ENCODE measurements at regions not wholly inside any gene's neighbourhood (a gene's known extent, or its start where the extent isn't known, plus 50 kb on each side); places are given as distances from the start of the nearest gene placed in this dataset.

DNA sequence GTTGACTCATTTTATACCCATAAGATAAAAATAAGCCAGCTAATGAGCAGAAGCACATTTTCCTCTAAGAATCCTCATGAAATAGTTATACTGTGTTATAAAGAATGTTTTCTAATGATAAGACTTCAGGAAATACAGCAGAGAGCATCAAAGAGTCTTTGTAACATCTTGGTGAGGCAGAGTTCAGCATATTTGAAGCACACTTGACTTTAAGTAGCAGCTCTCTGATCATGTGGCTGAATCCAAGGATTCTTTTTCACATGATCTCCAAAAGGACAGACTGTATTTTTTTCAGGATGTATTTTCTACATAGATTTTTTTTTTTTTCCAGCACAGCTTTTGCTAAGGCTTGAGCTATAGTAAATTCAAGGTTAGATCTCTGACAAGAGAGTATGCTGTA lies 195.1 kb downstream of the SI start:
- TF ChIP-seq, protein P1, sequence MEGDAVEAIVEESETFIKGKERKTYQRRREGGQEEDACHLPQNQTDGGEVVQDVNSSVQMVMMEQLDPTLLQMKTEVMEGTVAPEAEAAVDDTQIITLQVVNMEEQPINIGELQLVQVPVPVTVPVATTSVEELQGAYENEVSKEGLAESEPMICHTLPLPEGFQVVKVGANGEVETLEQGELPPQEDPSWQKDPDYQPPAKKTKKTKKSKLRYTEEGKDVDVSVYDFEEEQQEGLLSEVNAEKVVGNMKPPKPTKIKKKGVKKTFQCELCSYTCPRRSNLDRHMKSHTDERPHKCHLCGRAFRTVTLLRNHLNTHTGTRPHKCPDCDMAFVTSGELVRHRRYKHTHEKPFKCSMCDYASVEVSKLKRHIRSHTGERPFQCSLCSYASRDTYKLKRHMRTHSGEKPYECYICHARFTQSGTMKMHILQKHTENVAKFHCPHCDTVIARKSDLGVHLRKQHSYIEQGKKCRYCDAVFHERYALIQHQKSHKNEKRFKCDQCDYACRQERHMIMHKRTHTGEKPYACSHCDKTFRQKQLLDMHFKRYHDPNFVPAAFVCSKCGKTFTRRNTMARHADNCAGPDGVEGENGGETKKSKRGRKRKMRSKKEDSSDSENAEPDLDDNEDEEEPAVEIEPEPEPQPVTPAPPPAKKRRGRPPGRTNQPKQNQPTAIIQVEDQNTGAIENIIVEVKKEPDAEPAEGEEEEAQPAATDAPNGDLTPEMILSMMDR (IDR thresholded peaks at IDR 0.05): no peak
- no peak for TF ChIP-seq POLR2A (IDR thresholded peaks at IDR 0.05)

All from heart left ventricle (tissue), 13 donors.